ENCODE measurements at regions not wholly inside any gene's neighbourhood (a gene's known extent, or its start where the extent isn't known, plus 50 kb on each side); places are given as distances from the start of the nearest gene placed in this dataset.

DNA sequence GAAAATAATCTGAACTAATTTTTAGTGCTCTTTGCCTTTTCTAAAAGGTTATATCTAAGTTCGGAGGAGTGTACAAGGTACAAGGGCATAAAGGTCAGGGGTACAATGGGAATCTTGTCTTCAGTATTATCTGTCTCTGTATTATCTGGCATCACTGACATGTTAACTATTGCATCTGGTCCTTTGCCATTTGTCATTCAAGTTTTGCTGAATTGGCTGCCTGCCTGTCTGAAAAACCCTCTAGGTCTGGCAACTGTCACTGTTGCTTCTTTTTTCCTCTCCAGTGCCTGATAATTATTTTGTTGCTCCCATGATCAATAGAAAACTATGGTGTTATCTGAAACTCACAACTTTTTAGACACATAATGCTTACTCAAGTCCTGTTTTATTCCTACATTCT lies 112.5 kb upstream of the STK26 start:
- no peak for DNase-seq

DNA sequence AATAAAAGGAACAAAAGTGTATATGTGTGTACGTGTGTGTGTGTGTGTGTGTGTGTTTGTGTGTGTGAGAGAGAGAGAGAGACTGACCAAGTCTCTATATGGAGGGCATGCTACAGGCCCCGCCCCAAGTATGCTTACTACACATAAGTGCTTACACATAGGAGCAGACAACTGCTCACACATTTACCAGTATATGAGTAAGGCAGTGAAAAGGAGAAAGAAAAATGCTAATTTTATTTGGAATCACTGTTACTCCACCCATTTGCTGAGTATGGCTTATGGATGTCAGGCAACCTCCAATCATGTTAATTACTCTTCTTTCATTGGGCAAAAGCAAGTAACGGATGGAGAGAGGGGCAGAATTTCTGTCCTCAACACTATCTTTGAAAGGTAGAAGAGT lies 107.6 kb upstream of the STK26 start:
- no peak for DNase-seq

DNA sequence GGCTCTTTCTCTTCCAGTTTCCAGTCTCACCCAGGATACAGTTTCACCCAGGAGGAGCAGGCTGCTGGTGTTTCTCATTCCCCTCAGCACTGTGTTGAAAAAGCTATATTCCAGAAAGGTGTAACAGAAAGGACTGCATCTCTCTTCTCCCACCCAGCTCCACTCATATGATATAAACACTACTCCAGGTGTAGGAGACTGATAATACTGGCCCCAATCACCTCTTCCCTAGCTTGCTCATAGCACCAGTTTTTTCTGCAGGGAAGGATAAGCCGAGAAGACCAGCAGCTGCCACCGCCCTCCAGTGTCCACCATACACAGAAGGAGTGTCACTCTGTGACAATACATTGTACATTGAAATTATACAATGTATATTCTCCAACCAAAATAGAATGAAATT lies 105.5 kb upstream of the STK26 start:
- DNase-seq, result no peak

DNA sequence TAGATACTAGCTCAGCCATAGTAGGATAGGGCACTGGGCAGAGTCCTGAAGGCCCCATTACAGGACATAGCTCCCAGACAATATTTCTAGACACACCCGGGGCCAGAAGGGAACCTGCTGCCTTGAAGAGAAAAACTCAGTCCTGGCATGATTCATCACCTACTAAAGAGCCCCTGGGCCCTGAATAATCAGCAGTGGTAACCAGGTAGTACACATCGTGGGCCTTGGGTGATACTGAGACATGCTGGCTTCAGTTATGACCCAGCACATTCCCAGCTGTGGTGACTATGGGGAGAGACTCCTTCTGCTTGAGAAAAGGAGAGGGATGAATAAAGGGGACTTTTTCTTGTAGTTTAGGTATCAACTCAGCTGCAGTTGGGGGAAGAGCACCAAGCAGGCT lies 104.3 kb upstream of the STK26 start:
- no peak for DNase-seq

DNA sequence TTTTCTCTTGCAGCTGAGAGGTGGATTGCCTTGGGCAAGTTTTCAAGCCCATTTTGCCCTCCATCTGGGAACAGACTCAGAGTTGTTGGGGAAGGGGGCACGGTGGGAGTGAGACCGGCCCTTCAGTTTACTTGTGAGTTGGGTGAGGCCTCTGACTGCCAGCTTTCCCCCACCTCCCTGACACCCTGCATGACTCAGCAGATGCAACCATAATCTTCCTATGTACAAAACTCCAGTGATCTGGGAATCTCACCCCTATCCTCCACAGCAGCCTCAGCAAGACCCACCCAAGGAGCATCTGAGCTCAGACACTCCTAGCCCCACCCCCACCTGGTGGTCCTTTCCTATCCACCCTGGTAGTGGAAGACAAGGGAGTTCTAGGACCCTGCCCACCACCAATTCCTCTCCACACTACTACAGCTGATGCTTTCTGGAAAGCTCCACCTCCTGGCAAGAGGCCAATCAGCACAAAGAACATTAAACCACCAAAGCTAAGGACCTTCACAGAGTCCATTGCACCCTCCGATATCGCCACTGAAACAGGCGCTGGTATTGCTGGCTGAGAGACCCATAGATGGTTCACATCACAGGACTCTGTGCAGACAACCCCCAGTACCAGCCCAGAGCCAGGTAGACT lies 99.4 kb upstream of the STK26 start:
- DNase-seq, result no peak

DNA sequence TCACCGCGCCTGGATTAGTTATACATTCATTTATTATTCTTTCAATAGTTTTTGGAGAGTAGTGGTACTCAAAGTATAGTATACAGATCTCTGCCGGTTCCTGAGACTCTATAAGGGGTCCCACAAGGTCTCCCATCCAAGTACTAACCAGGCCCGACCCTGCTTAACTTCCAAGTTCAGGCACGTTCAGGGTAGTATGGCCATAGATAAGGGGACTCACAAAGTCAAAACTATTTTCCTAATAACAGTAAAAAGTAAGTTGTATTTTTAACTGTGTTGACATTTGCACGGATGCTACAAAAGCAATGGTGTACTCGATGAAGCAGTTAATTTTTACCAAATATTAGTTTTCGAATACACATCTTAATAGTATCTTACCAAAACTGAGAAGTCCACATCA lies 84.4 kb upstream of the STK26 start:
- no peak for DNase-seq

DNA sequence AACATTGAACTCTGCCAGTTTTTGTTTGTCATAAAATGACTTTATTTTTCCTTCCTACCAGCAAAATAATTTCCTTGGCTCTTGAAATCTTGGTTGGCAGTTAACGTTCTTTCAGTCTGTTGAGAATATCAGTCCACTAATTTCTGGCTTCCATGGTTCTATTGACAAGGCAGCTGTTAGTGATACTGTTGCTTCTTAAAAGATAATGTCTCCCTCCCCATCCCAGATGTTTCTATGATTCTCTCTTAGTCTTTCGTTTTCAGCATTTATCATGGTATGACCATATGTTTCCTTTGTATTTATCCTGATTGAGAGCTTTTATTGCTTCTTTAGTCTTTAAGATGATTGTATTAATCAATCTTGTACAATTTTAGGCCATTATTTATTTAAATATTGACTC lies 81.1 kb upstream of the STK26 start:
- DNase-seq, result no peak

DNA sequence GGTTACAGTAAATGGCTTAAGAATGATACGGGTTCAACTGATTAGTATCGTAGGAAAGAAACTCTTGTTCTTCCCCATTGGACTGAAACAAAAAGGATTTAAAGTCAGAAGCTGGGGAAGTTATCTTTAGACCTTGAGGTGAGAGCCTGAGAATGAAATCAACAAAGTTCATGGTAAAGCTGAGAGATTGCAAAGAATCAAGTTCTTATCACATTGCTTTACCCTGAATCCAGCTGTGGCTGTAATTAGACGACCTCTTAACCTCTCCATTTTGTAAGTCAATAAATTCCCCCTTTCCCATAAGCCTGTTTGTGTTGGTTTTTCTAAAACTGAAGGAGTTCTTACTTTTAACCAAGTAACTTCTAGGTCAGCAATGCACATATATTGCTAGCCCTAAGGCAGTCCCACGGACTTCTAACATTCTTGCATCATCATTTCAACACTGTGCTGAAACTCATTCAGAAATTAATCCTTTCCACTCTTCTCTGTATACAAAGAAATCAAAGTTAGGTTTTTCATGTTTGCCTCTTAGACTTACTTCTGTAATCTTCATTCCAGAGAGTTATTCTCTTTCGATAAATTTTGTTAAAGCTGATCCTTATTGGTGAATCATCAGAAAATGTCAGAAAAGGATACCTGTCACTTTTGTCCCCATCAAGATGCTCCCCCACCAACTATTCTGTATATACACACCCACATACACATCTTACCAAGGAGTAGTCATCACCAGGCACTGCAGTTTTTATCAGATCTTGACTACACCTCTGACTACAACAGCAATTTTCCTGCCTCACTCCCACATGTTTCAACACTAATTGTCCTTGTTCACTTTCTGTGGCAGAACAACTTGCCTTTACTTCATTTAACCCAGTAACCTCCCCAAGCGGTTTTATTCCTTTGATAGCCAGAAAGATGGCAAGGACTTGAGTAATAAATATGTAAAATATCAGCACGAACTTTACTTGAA lies 77.9 kb upstream of the STK26 start:
- DNase-seq, result no peak

DNA sequence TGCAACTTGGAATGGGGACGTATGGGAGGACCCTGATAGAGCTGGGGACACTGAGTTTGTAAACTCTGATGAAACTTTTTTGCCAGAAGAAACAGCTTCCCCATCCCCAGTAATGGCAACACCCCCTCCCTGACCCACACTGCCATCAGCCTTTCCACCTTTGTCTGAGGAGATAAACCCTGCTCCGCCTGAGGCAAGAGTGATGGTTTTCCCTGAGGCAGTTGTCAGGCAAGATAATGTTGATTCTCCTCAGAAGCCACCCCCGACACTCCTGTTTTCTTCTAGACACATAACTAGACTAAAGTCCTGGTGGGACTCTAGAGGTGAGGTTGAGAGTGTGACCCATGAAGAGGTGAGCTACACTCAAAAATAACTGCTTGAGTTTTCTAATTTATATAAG lies 71.9 kb upstream of the STK26 start:
- no peak for DNase-seq

DNA sequence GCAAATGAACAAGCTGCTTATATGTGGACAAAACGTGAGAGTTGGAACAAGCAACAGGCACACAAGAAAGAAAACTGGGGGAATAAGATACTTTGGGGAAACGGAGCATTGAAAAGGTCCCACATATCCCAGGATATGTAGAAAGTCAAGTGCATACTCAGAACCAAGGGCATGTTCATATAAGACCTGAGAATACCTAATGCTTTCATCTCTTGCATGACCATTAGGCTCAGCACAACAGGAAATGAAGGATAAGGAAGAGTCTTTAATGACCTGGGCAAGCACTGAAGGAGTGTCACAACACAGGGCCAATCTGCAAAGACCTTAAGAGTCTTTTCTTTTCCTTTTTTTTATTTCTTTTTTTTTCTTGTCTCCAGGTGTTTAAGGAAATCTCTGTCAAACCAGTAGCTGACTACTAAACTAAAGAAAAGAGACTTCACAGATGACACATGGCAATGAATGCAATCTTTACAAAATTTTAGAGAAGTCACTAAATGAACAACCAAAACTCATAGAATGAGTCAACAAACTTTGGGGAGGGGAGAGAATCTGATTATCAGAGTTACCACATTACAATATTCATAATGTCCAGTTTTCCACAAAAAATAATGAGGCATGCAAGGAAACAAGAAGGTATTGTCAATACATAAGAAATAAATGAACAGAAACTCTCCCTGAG lies 67.9 kb upstream of the STK26 start:
- DNase-seq, result no peak

DNA sequence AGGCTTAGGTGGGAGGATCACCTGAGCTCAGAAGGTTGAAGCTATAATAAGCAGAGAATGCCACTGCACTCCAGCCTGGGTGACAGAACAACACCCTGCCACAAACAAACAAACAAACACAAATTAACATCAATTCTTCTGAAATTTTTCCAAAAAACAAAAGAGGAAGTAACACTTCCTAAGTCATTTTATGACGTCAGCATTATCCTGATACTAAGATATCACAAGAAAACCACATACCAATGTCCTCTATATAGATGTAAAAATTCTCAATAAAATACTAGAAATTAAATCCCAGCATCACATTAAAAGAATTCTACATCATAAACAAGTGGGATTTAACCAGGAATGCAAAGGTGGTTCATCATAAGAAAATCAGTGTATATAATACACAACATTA lies 64.4 kb upstream of the STK26 start:
- DNase-seq, result no peak

DNA sequence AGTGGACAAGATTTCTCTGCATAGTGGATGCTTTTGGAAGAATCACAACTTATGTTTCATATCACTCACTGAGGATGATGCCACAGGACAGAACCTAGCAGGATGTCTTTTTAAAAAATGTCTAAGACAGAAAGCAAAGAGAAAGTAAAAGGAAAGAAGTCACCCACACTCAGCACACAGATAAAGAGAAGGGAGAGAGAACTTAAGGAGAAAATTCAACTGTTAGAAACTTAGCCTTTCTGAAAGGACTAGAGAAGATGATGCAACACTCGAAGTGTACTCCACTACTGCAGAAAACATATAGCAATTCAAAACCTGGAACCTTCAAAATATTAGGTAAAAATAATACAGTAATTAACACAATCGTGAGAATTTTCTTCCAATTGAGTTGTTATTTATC lies 52.8 kb upstream of the STK26 start:
- DNase-seq, result no peak
